ENCODE measurements at regions not wholly inside any gene's neighbourhood (a gene's known extent, or its start where the extent isn't known, plus 50 kb on each side); places are given as distances from the start of the nearest gene placed in this dataset.

- DNase-seq (ENCODE audit: low read depth), result no peak
Measured at GRCh38 chr18:69109686-69110085, 291.0 kb upstream of the DOK6 start.

GRCh38 chr18:69120833-69121232 lies 279.9 kb upstream of the DOK6 start:
- no peak for DNase-seq (ENCODE audit: low read depth)

DNA sequence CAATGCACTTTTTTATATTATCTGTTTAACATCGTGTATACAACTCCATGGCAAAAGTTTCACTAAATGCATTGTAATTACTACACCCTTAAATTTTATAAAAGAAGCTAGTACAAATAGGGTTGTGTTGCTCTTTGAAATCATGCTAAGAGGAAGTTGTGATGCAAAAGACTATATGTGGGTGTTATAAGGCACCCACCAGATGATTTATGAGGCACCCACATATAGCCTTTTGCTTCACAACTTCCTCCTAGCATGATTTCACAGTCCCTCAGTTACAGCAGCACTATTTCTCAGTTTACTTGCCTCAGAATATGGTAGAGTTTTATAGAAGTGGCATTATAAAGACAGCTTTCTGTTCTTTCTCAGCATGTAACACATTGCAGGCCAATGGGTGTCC lies 277.3 kb upstream of the DOK6 start:
- DNase-seq (ENCODE audit: low read depth), result no peak

DNA sequence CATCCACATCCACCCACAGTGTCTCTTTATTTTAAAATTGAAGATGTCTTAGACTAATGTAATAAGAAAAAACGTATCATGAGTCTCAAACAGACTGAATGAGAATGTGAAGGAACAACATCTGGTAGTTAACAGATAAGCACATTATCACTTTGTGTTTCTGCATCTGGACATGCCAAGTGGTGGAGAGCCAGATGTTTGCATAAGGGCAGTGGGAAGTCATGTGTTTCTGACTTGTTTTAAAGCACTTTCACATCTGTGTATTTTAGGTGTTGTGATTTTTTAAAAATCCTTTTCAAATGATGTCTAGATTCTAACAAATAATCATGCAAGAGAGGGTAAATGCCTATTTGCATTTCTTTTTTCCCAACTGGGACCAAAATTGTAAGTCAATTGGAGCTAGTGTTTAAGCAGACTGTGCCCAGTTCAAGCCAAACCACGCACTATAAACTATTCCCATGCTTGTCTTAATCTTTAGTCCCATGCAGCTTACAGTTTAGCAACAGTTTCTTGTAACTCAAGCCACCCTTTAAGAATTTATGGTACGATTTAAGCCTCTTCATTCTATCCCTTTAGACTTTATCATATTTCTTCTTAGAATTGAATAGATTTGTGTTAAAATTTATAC lies 272.7 kb upstream of the DOK6 start:
- DNase-seq (ENCODE audit: low read depth), result no peak

- DNase-seq (ENCODE audit: low read depth), result no peak
Measured at GRCh38 chr18:69128566-69128965, 272.1 kb upstream of the DOK6 start.

- no peak for DNase-seq (ENCODE audit: low read depth)
Measured at GRCh38 chr18:69128978-69129377, 271.7 kb upstream of the DOK6 start.

DNA sequence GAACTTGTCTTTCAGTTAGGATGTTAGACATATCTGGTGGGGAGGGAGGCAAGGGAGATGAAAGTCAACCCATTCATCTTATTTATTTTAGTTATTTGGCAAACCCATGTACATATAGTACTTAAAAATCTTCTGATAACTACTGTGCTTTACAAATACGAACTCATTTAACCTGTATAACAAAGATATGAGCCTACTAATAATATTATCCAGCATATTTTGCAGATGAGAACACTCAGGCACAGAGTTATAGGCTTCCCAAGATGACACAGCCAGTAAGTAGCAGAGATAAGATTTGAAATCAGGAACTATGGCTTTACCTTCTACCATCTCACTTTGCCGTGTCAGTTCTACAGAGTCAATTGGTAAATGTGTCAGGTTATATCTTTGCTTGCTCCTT lies 262.6 kb upstream of the DOK6 start:
- DNase-seq (ENCODE audit: low read depth), result no peak

DNA sequence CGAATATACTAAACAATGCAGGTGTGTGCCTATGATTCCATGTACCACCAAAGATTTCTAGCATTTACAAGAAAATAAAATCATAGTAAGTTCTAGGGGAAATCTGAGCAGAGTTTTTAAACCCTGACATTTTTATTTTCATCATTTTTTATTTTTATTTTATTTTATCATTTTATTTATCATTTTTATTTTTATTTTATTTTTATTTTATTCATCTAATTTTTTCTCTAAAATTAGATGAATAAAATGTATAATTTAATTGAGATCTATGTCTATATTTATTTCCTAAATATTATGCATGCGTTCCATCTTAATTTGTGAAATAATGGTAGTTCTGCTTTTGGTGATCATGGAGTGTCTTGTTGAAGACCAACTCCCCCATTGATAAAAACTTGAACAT lies 257.6 kb upstream of the DOK6 start:
- DNase-seq (ENCODE audit: low read depth), result no peak

DNA sequence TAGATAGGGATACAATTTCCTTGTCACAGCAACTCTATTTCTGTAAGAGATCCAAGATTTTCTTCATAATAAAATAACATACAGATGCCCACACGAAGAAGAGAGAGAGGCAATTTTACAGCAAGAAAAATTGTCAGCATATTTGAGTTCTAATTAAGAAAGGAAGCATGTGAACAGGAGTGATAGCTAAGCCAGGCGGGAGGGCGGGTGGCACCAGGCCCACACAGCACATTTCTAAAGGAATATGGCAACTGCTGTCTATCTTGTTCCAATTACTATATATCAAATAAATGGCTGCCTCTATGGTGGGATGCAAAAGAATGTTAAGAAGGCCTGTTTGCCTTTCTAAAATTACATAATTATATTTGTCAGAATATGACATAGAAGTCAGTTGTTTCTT lies 248.3 kb upstream of the DOK6 start:
- no peak for DNase-seq (ENCODE audit: low read depth)

GRCh38 chr18:69157906-69158305 lies 242.8 kb upstream of the DOK6 start:
- DNase-seq (ENCODE audit: low read depth), result no peak

DNA sequence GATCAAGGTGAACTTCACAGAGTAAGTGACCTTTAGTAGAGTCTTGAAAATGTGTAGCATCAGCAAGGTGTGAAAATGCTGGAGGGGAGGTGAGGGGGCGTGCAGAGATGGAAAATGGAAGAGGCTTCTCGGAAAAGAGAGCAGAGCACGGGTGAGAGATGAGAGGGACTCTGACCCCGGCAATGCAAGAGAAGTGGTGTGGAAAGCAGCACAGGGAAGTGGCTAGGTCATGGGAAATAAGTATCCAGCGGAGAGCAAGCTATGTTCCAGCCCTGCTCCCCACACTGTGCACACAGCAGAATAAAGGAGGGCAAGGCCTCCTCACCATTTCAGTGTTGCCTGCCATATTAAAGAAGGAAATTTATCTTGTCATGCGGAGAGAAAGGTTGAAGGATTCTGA lies 241.7 kb upstream of the DOK6 start:
- no peak for DNase-seq (ENCODE audit: low read depth)

DNA sequence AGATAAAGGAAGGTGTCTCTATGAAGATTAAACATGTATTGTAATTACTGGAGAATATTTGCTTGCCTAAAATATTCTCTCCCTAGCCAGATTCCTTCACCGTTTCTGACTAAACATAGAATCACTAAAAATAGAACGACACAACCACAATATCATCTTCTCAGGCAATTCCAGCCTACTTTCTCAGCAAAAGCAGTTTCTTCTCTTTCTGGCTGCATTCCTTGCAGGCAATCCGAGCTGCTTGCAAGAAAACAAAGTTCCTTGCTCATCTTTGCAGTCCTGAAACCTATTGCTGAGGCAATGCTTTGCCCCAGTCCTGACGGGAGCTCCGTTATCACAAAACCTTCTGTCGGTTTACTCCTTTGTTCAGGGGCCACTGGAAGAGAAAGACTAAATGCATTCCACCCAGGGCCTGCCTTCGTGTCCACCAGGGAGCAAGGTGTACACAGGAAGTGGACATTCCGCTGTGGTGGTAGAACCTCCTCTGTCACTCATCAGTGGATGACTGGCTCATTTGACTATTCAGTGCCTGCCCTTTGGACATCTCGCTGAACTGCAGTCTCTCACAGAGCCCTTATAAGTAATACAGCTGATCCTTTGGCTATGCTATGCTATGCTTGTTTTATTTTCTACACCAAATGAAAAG lies 239.2 kb upstream of the DOK6 start:
- DNase-seq (ENCODE audit: low read depth), result peak; percentile 1

DNA sequence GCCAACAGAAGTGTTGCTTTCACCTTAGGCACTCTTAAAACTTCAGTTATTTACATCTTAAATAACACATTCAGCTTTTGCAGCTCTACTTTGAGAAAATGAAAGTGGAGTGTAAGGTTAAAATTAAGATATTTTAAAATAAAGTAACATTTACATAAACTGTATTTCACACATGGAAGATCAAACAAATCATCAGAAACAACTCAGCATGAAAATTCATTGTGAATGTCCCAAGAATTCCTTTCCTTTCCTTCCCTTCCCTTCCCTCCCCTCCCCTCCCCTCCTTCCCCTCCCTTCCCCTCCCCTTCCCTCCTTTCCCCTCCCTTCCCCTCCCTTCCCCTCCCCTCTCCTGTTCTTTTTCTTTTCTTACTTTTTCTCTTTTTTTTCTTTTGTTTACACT lies 238.0 kb upstream of the DOK6 start:
- no peak for DNase-seq (ENCODE audit: low read depth)

DNA sequence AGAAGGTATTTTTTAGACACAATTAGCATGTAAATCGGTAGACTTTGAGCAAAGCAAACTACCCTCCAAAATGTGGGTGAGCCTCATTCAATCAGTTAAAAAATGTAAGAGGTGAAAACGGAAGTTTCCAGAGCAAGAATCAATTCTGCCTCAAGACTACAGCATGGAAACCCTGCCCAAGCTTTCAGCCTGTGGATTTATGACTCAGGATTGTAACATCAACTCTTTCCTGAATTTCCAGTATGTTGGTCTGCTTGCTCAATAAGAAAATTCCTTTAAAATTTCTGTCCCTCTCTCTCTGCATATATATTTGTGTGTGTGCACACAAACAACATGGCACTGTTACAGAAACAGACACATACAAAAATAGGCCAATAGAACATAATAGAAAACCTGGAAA lies 228.6 kb upstream of the DOK6 start:
- DNase-seq (ENCODE audit: low read depth), result peak; percentile 31

- DNase-seq (ENCODE audit: low read depth), result no peak
Measured at GRCh38 chr18:69175681-69176080, 225.0 kb upstream of the DOK6 start.

DNA sequence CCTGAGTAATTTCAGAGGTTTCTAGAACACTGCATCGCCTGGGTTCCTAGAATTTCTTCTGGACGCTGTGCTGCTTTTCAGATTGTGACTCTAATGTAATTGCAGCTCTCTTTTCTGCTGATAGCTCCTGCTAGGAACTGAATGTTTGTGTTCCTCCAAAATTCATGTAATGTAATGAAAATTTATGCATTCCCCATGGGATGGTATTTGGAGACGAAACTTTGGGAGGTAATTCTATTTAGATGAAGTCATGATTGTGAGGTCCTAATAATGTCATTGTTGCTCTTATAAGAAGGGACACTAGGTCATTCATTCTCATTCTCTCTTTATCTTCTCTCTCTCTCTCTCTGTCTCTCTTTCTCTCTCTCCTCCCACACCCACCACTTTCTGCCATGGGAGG lies 223.9 kb upstream of the DOK6 start:
- no peak for DNase-seq (ENCODE audit: low read depth)

- no peak for DNase-seq (ENCODE audit: low read depth)
Measured at GRCh38 chr18:69177702-69178101, 223.0 kb upstream of the DOK6 start.

- no peak for DNase-seq (ENCODE audit: low read depth)
Measured at GRCh38 chr18:69186162-69186561, 214.5 kb upstream of the DOK6 start.

GRCh38 chr18:69196336-69196735 lies 204.4 kb upstream of the DOK6 start:
- DNase-seq (ENCODE audit: low read depth), result no peak

- DNase-seq (ENCODE audit: low read depth), result no peak
Measured at GRCh38 chr18:69205925-69206324, 194.8 kb upstream of the DOK6 start.

DNA sequence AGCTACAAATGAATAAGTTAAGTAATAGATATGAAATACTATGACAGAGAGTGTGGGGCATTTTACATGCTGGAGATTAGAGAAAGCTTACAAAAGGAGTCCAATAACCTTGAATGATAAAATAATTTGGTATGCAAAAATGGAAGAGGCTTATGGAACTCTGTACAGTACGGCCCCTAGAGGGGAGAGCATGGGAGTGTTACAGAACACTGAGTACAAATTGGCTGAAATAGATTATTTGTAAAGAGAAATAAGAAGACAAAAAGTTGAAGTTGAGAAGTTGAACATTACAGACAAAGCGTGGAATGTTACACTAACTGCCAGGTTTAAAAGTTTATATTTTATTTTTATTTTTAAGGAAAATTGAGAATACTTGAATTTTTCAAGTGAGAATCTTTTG lies 192.1 kb upstream of the DOK6 start:
- no peak for DNase-seq (ENCODE audit: low read depth)

DNA sequence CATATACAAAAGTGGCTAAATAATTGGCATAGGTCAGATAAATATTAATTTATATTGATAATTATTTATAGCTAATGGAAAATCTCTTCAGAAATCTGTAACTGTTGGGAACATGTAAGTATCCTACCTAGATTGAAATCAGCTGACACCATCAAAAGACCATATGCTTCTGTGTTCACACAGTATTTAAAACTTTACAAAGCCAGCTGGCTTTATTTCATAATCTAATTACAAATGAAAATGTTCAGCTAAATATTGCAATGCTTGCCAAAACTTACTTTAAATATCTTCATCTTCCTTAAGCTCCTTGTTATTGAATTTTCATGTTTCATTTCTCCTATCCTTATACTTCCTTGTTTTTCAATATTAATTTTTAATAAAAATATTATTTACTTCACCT lies 190.9 kb upstream of the DOK6 start:
- DNase-seq (ENCODE audit: low read depth), result no peak

DNA sequence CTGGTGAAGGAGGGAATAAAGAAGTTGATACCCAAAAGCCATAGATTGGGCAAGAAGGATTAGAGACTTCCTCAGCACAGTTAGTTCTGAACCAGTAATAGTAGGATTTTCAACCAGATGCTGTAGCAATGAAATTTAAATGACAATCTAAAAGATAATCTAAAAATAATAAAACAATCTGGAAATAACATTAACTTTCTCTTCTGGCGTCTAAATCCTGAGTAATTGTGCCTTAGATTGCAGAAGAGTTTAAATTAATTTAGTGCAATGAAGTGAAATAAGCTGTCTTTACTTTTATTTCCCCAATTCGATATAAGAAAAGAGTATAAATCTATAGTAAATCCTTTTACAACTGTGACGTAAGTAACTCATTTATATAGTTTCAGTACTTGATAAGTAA lies 186.8 kb upstream of the DOK6 start:
- no peak for DNase-seq (ENCODE audit: low read depth)

DNA sequence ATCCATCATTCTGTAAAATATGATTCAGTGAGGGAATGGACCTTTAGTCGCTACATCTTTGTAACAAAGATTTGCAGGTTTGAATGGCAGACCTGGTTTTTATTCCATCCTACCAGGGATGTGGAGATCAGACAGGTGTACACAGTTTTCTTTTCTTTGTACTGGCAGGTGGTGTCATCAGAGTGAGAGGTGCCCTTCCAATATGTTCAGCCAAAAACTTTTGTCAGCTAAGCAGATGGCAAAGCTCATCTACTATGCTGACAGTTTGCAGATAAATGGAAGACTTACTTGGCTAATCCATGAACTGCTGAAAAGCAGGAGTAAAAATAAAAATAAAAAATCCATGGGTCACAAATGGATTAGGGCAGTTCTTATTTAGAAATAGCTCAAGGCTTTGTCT lies 185.5 kb upstream of the DOK6 start:
- no peak for DNase-seq (ENCODE audit: low read depth)

Measured in HT1080 (cell line).